Central memory CD8-positive, alpha-beta T cell (primary cell): ENCODE measurements at regions not wholly inside any gene's neighbourhood (a gene's known extent, or its start where the extent isn't known, plus 50 kb on each side); places are given as distances from the start of the nearest gene placed in this dataset.

ENCODE experiments used
- ATAC-seq: fragments of 150-1000 bp; cut with Tn5 transposase; replicated peaks from 2 replicates; pipeline ENCODE4 v1.10.0; 2022; ENCODE audit warnings: mild to moderate bottlenecking, moderate FRiP score, moderate number of reproducible peaks; ENCODE audit not compliant: poor library complexity, severe bottlenecking; ENCODE audit errors: extremely low read depth
- DNase-seq, 2 donors: peaks; one replicate each; pipeline ENCODE4 v3.0.0; 2021; ENCODE audit warnings: low spot score in 2 of 2
- H3K27ac Mint-ChIP-seq: one replicate; pipeline ENCODE4 v1.8.0; 2022; ENCODE audit warnings: low read depth, mild to moderate bottlenecking, moderate library complexity, mixed read lengths
- H3K27me3 Mint-ChIP-seq: one replicate; pipeline ENCODE4 v1.8.0; 2022; ENCODE audit warnings: mixed read lengths
- H3K36me3 Mint-ChIP-seq: one replicate; pipeline ENCODE4 v1.8.0; 2022; ENCODE audit warnings: mild to moderate bottlenecking, moderate library complexity, mixed read lengths; ENCODE audit not compliant: insufficient read depth
- H3K4me1 Mint-ChIP-seq: one replicate; pipeline ENCODE4 v1.8.0; 2022; ENCODE audit warnings: mixed read lengths
- H3K4me3 Mint-ChIP-seq: one replicate; pipeline ENCODE4 v1.8.0; 2022; ENCODE audit warnings: mild to moderate bottlenecking, moderate library complexity, mixed read lengths
- H3K9me3 Mint-ChIP-seq: one replicate; pipeline ENCODE4 v1.8.0; 2022; ENCODE audit warnings: mixed read lengths

GRCh38 chr7:130994378-130995115, 260.5 kb upstream of the KLF14 start:
- Mint-ChIP-seq H3K4me1 (peaks cover 75% of the 10 kb centered on the region), H3K27me3 (no peaks in the 10 kb centered on the region), H3K4me3 (peak overlapping the region; percentile 21), H3K9me3 (no peaks in the 10 kb centered on the region), H3K27ac (peak overlapping the region; percentile 61), H3K36me3 (peaks cover 47% of the 10 kb centered on the region)
- DNase-seq (no peak), ATAC-seq (no peak)

DNA sequence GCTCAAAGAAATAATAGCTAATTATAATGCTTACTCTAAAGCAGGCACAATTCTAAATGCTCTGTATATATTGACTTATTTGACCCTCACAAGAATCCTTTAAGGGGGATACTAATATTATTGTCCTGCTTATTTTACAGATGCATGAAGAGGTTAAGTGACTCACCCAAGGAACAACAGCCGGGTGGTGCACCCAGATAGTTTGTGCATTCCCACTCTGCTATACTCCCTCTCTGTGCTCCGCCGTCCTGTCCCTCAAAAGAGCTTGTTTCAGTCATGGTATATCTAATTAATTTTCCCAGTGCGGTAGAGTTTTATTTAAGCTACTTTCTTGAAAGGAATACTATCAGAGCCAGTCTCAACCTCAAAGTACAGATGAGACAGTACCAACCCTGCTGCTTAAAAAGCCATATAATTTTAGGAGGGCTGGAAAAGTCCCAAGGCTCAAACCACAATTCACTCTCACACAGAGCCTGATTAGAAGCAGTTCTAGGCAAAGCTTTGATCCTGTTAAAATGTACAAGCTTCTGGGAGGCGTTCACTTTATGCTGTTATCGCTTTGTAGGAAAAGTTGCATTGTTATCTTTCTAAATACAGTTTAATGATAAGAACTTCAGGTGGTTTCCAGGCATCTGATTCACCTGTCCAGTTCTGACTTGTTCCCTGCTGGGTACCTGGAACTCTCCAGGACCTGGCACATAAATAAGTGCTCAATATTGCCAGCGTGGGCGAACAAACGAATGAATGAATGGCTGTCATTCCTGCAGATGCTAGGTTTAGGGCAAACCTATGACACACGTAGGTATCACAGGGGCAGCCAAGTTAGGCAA, 261.5 kb upstream of the KLF14 start:
- H3K27me3 Mint-ChIP-seq: no peaks in the 10 kb centered on the region
- peaks cover 76% of the 10 kb centered on the region for H3K4me1 Mint-ChIP-seq
- H3K36me3 Mint-ChIP-seq: peaks cover 49% of the 10 kb centered on the region
- DNase-seq (no peak), ATAC-seq (no peak)
- no peaks in the 10 kb centered on the region for H3K9me3 Mint-ChIP-seq
- no peak overlapping the region for H3K4me3 Mint-ChIP-seq
- no peak overlapping the region for H3K27ac Mint-ChIP-seq

GRCh38 chr7:130996205-130996832, 262.3 kb upstream of the KLF14 start:
- peak overlapping the region; percentile 1 for H3K4me3 Mint-ChIP-seq
- H3K27ac Mint-ChIP-seq: peak overlapping the region; percentile 84
- H3K36me3 Mint-ChIP-seq: peaks cover 51% of the 10 kb centered on the region
- no peak for DNase-seq
- H3K27me3 Mint-ChIP-seq: no peaks in the 10 kb centered on the region
- no peak for ATAC-seq
- H3K4me1 Mint-ChIP-seq: peaks cover 71% of the 10 kb centered on the region
- no peaks in the 10 kb centered on the region for H3K9me3 Mint-ChIP-seq

- Mint-ChIP-seq H3K4me1 (peaks cover 66% of the 10 kb centered on the region), H3K27ac (peak overlapping the region; percentile 84), H3K27me3 (no peaks in the 10 kb centered on the region), H3K9me3 (no peaks in the 10 kb centered on the region), H3K36me3 (peaks cover 49% of the 10 kb centered on the region), H3K4me3 (peak overlapping the region; percentile 1)
- peak; percentile 24 for ATAC-seq
- no peak for DNase-seq
These were observed 262.8 kb upstream of the KLF14 start for GRCh38 chr7:130996833-130997231.

- peak overlapping the region; percentile 69 for H3K27ac Mint-ChIP-seq
- H3K4me3 Mint-ChIP-seq: peak overlapping the region; percentile 59
- ATAC-seq (no peak), DNase-seq (no peak)
- H3K27me3 Mint-ChIP-seq: no peaks in the 10 kb centered on the region
- no peaks in the 10 kb centered on the region for H3K9me3 Mint-ChIP-seq
- peaks cover 75% of the 10 kb centered on the region for H3K4me1 Mint-ChIP-seq
- peaks cover 38% of the 10 kb centered on the region for H3K36me3 Mint-ChIP-seq
These were observed 265.1 kb upstream of the KLF14 start for GRCh38 chr7:130998993-130999602.

GRCh38 chr7:130999926-131000325, 265.9 kb upstream of the KLF14 start:
- H3K36me3 Mint-ChIP-seq: peaks cover 40% of the 10 kb centered on the region
- no peak for ATAC-seq
- H3K4me3 Mint-ChIP-seq: no peak overlapping the region
- no peaks in the 10 kb centered on the region for H3K27me3 Mint-ChIP-seq
- DNase-seq: no peak
- no peaks in the 10 kb centered on the region for H3K9me3 Mint-ChIP-seq
- H3K4me1 Mint-ChIP-seq: peaks cover 75% of the 10 kb centered on the region
- H3K27ac Mint-ChIP-seq: no peak overlapping the region

- DNase-seq (no peak), ATAC-seq (no peak)
- H3K4me1 Mint-ChIP-seq: peaks cover 75% of the 10 kb centered on the region
- H3K36me3 Mint-ChIP-seq: peaks cover 45% of the 10 kb centered on the region
- H3K9me3 Mint-ChIP-seq: no peaks in the 10 kb centered on the region
- H3K27ac Mint-ChIP-seq: no peak overlapping the region
- no peaks in the 10 kb centered on the region for H3K27me3 Mint-ChIP-seq
- no peak overlapping the region for H3K4me3 Mint-ChIP-seq
These were observed 266.4 kb upstream of the KLF14 start for GRCh38 chr7:131000389-131000788.

GRCh38 chr7:131000873-131001272, 266.9 kb upstream of the KLF14 start:
- no peak overlapping the region for H3K4me3 Mint-ChIP-seq
- H3K27me3 Mint-ChIP-seq: no peaks in the 10 kb centered on the region
- H3K9me3 Mint-ChIP-seq: no peaks in the 10 kb centered on the region
- H3K4me1 Mint-ChIP-seq: peaks cover 74% of the 10 kb centered on the region
- peaks cover 47% of the 10 kb centered on the region for H3K36me3 Mint-ChIP-seq
- H3K27ac Mint-ChIP-seq: no peak overlapping the region
- ATAC-seq: no peak
- DNase-seq: no peak

- DNase-seq (no peak), ATAC-seq (no peak)
- no peaks in the 10 kb centered on the region for H3K27me3 Mint-ChIP-seq
- H3K36me3 Mint-ChIP-seq: peaks cover 46% of the 10 kb centered on the region
- no peak overlapping the region for H3K4me3 Mint-ChIP-seq
- peaks cover 69% of the 10 kb centered on the region for H3K4me1 Mint-ChIP-seq
- no peak overlapping the region for H3K27ac Mint-ChIP-seq
- no peaks in the 10 kb centered on the region for H3K9me3 Mint-ChIP-seq
These were observed 268.6 kb upstream of the KLF14 start for GRCh38 chr7:131002600-131002999.

- no peaks in the 10 kb centered on the region for H3K9me3 Mint-ChIP-seq
- DNase-seq (no peak), ATAC-seq (no peak)
- no peak overlapping the region for H3K27ac Mint-ChIP-seq
- H3K27me3 Mint-ChIP-seq: no peaks in the 10 kb centered on the region
- peaks cover 42% of the 10 kb centered on the region for H3K36me3 Mint-ChIP-seq
- no peak overlapping the region for H3K4me3 Mint-ChIP-seq
- peaks cover 69% of the 10 kb centered on the region for H3K4me1 Mint-ChIP-seq
These were observed 269.6 kb upstream of the KLF14 start for GRCh38 chr7:131003634-131004033.

- Mint-ChIP-seq H3K4me3 (no peak overlapping the region), H3K27ac (peak overlapping the region; percentile 86), H3K27me3 (no peaks in the 10 kb centered on the region), H3K4me1 (peaks cover 69% of the 10 kb centered on the region), H3K36me3 (peaks cover 38% of the 10 kb centered on the region), H3K9me3 (no peaks in the 10 kb centered on the region)
- ATAC-seq (no peak), DNase-seq (no peak)
These were observed 270.4 kb upstream of the KLF14 start for GRCh38 chr7:131004371-131004770.
